Natural killer cell (primary cell): ENCODE measurements at regions not wholly inside any gene's neighbourhood (a gene's known extent, or its start where the extent isn't known, plus 50 kb on each side); places are given as distances from the start of the nearest gene placed in this dataset.

Experiments used
- ATAC-seq, 3 donors: fragments of 150-1000 bp in 2 of 3; fragments of 200-7000 bp in 1 of 3; cut with Tn5 transposase; 1 replicate in 1 of 3; 2 replicates in 2 of 3; pipeline ENCODE4 v1.10.0; 2021; ENCODE audit warnings: mild to moderate bottlenecking in 2 of 3, moderate library complexity in 2 of 3
- DNase-seq, 2 donors: peaks; one replicate each; pipeline versions ENCODE4 v3.0.0 to v3.0.0-alpha.2; 2013 to 2021; ENCODE audit warnings: mixed read lengths in 1 of 2
- H3K27ac ChIP-seq: one replicate; pipeline ENCODE4 v1.5.1; 2013; ENCODE audit warnings: mild to moderate bottlenecking, low read length
- H3K27me3 ChIP-seq: one replicate; pipeline ENCODE4 v1.6.1; 2013; ENCODE audit warnings: low read length; ENCODE audit not compliant: control insufficient read depth, insufficient read depth
- H3K36me3 ChIP-seq: one replicate; pipeline ENCODE4 v1.6.1; 2013; ENCODE audit warnings: low read length; ENCODE audit not compliant: control insufficient read depth, insufficient read depth
- H3K4me1 ChIP-seq: one replicate; pipeline ENCODE4 v1.6.1; 2013; ENCODE audit warnings: low read length; ENCODE audit not compliant: control insufficient read depth, insufficient read depth
- H3K4me3 ChIP-seq: one replicate; pipeline ENCODE4 v1.5.1; 2013; ENCODE audit warnings: low read length
- H3K9me3 ChIP-seq: one replicate; pipeline ENCODE4 v1.6.1; 2013; ENCODE audit warnings: low read length; ENCODE audit not compliant: control insufficient read depth, insufficient read depth
- H3K27ac Mint-ChIP-seq, 2 donors: one replicate each; pipeline ENCODE4 v1.8.0; 2022; ENCODE audit warnings: mild to moderate bottlenecking in 2 of 2, mixed read lengths in 2 of 2, moderate library complexity in 1 of 2
- H3K27me3 Mint-ChIP-seq, 2 donors: one replicate each; pipeline ENCODE4 v1.8.0; 2022; ENCODE audit warnings: low read depth in 2 of 2, mixed read lengths in 2 of 2
- H3K36me3 Mint-ChIP-seq: one replicate; pipeline ENCODE4 v1.8.0; 2022; ENCODE audit warnings: mixed read lengths
- H3K4me1 Mint-ChIP-seq, 2 donors: one replicate each; pipeline ENCODE4 v1.8.0; 2022; ENCODE audit warnings: mixed read lengths in 2 of 2
- H3K4me3 Mint-ChIP-seq: one replicate; pipeline ENCODE4 v1.8.0; 2022; ENCODE audit warnings: mild to moderate bottlenecking, moderate library complexity, mixed read lengths
- H3K9me3 Mint-ChIP-seq, 2 donors: one replicate each; pipeline ENCODE4 v1.8.0; 2022; ENCODE audit warnings: mixed read lengths in 2 of 2
- CTCF ChIP-seq: fragments of 200-600 bp; IDR thresholded peaks from one replicate; pipeline ENCODE4 v1.8.0; 2022; ENCODE audit warnings: antibody characterized with exemption
- WGBS: methylation state at CpG from one replicate; pipeline ENCODE4 v1.1.7; 2013; ENCODE audit warnings: missing lambda C conversion rate; ENCODE audit not compliant: insufficient coverage; 5-methylcytosine and 5-hydroxymethylcytosine counted together
- intact Hi-C: fragments of 100-400 bp; cut with micrococcal nuclease; formaldehyde crosslinking; loops from one replicate; pipeline ENCODE4 v1.14.2; 2022

GRCh38 chr1:201755200-201755599 lies 73.8 kb upstream of the IPO9 start:
- no peaks in the 10 kb centered on the region for H3K4me1 Mint-ChIP-seq
- H3K36me3 ChIP-seq, result no peaks in the 10 kb centered on the region
- H3K36me3 Mint-ChIP-seq, result no peaks in the 10 kb centered on the region
- intact Hi-C loops, result no loop called here
- no peaks in the 10 kb centered on the region for H3K9me3 Mint-ChIP-seq
- DNase-seq, result no peak
- peaks cover 22% of the 10 kb centered on the region in 2 donors for H3K27me3 Mint-ChIP-seq
- H3K27me3 ChIP-seq, result no peaks in the 10 kb centered on the region
- ATAC-seq, result no peak
- no peaks in the 10 kb centered on the region for H3K4me1 ChIP-seq
- no peaks in the 10 kb centered on the region for H3K9me3 ChIP-seq
- H3K4me3 ChIP-seq, result no peak overlapping the region
- no peak overlapping the region for H3K27ac Mint-ChIP-seq
- no peak overlapping the region for H3K4me3 Mint-ChIP-seq
- no peak overlapping the region for H3K27ac ChIP-seq
- no peak for TF ChIP-seq CTCF

GRCh38 chr1:201756406-201756805 lies 72.6 kb upstream of the IPO9 start:
- Histone ChIP-seq H3K9me3 (no peaks in the 10 kb centered on the region), H3K4me3 (no peak overlapping the region), H3K27me3 (no peaks in the 10 kb centered on the region), H3K36me3 (no peaks in the 10 kb centered on the region), H3K27ac (no peak overlapping the region), H3K4me1 (no peaks in the 10 kb centered on the region)
- Mint-ChIP-seq H3K4me3 (no peak overlapping the region), H3K9me3 (no peaks in the 10 kb centered on the region), H3K36me3 (no peaks in the 10 kb centered on the region), H3K4me1 (no peaks in the 10 kb centered on the region), H3K27ac (no peak overlapping the region), H3K27me3 (peaks cover 22% of the 10 kb centered on the region in 2 donors)
- TF ChIP-seq CTCF, result no peak
- no peak for DNase-seq
- intact Hi-C loops, result no loop called here
- ATAC-seq, result no peak

GRCh38 chr1:201758499-201759050 lies 70.4 kb upstream of the IPO9 start:
- TF ChIP-seq CTCF, result no peak
- Mint-ChIP-seq H3K27me3 (peaks cover 14 to 25% of the 10 kb centered on the region in 2 donors), H3K36me3 (no peaks in the 10 kb centered on the region), H3K4me3 (no peak overlapping the region), H3K9me3 (no peaks in the 10 kb centered on the region), H3K4me1 (no peaks in the 10 kb centered on the region), H3K27ac (no peak overlapping the region)
- intact Hi-C loops, result no loop called here
- Histone ChIP-seq H3K27ac (no peak overlapping the region), H3K27me3 (no peaks in the 10 kb centered on the region), H3K9me3 (no peaks in the 10 kb centered on the region), H3K4me1 (no peaks in the 10 kb centered on the region), H3K36me3 (no peaks in the 10 kb centered on the region), H3K4me3 (no peak overlapping the region)
- no peak for DNase-seq
- 78% methylated on average over 3 of the region's 4 CpGs for WGBS
- ATAC-seq, result no peak

- TF ChIP-seq CTCF, result no peak
- no peaks in the 10 kb centered on the region for H3K4me1 ChIP-seq
- intact Hi-C loops, result no loop called here
- H3K9me3 Mint-ChIP-seq, result no peaks in the 10 kb centered on the region
- peaks cover 14 to 23% of the 10 kb centered on the region in 2 donors for H3K27me3 Mint-ChIP-seq
- 89% methylated on average over 3 of the region's 3 CpGs for whole genome bisulfite sequencing
- no peak overlapping the region for H3K27ac Mint-ChIP-seq
- ATAC-seq, result no peak
- H3K36me3 ChIP-seq, result no peaks in the 10 kb centered on the region
- DNase-seq, result no peak
- H3K4me3 Mint-ChIP-seq, result no peak overlapping the region
- H3K4me3 ChIP-seq, result no peak overlapping the region
- no peak overlapping the region for H3K27ac ChIP-seq
- H3K4me1 Mint-ChIP-seq, result no peaks in the 10 kb centered on the region
- H3K36me3 Mint-ChIP-seq, result no peaks in the 10 kb centered on the region
- no peaks in the 10 kb centered on the region for H3K9me3 ChIP-seq
- no peaks in the 10 kb centered on the region for H3K27me3 ChIP-seq
Measured at GRCh38 chr1:201759194-201759815, 69.7 kb upstream of the IPO9 start.
